Urinary bladder (tissue), 3 donors: ENCODE measurements at regions not wholly inside any gene's neighbourhood (a gene's known extent, or its start where the extent isn't known, plus 50 kb on each side); places are given as distances from the start of the nearest gene placed in this dataset.

ENCODE experiments used
- DNase-seq: peaks from one replicate; pipeline ENCODE4 v3.0.0-alpha.2; 2015; ENCODE audit errors: extremely low spot score
- H3K27ac ChIP-seq: one replicate; pipeline ENCODE4 v1.5.1; 2013; ENCODE audit warnings: low read depth, mild to moderate bottlenecking, moderate library complexity
- H3K36me3 ChIP-seq: one replicate; pipeline ENCODE4 v1.6.1; 2013; ENCODE audit warnings: mild to moderate bottlenecking, moderate library complexity; ENCODE audit not compliant: insufficient read depth
- H3K4me1 ChIP-seq: one replicate; pipeline ENCODE4 v1.6.1; 2013; ENCODE audit warnings: mild to moderate bottlenecking, moderate library complexity; ENCODE audit not compliant: insufficient read depth
- H3K4me3 ChIP-seq: one replicate; pipeline ENCODE4 v1.5.1; 2013; ENCODE audit warnings: low read depth, low read length
- WGBS: extraction: QIAGEN DNeasy Blood & Tissue Kit; methylation state at CpG from one replicate; pipeline ENCODE4 v1.1.7; 2013; 5-methylcytosine and 5-hydroxymethylcytosine counted together
- donor health status: healthy with polysubstance abuse.
- donor health status: healthy.

DNA sequence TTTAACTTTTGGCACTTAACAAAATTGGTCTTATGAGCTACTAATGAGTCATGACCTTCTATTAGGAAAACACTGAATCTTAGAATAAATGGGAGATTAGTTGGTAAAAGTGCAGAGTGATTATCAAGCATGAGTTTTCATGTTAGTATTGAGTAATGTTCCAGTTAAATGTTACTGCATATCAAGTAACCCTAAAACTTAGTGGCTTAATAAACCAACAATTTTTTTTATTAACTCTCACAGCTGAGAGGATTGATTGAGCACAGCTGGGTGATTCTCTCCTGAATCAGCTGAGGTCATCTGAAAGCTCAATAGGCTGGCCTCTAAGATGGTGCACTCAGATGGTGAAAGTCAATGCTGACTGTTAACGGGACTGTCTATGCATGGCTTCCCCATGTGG, 248.6 kb downstream of the BCL11B start:
- WGBS = 46% methylated on average over 1 of the region's 1 CpG
- H3K4me3 ChIP-seq = no peak overlapping the region
- no peak overlapping the region for H3K27ac ChIP-seq

DNA sequence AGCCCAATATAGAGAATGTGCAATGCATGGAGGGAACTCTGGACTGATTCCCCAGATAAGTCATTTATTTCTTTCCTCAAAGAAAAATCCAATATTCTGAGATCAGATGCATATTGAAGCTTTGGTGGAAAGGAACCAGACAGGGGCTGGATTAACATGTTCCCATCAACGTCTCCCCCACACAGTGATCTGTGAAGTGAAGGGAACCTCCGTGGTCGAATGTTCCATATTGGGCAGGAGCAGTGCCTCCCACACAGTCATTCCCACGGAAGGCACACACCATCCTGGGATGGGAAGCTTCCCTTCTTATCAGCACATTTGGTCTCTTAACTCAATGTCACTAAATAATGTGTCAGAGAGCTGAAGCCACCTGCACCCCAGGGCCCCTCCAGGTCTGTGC, 247.1 kb downstream of the BCL11B start:
- WGBS = 62% methylated on average over 4 of the region's 4 CpGs

More for the DNA sequence above, 248.6 kb downstream of the BCL11B start:
- Histone ChIP-seq H3K36me3 (no peaks in the 10 kb centered on the region), H3K4me1 (no peaks in the 10 kb centered on the region)
- DNase-seq = no peak

DNA sequence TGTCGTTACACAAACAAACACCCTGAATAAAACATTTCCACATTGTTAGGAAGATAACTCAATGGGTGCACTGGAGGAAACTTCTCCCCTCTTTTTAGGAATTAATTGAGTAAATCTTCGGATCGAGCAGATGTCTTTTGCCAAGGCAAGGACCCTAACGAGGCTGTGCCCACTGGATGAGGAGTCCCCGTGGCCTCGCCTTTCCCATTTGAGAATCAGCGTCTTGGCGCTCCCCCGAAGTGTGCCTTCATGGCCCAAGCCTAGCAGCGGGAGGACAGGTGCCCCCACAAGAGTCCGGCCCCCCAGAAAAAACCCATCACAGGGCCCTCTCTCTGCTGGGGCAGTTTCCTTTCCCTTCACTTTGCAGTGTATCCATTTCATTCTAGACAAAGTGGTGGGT, 246.6 kb downstream of the BCL11B start:
- Histone ChIP-seq H3K4me3 (no peak overlapping the region), H3K4me1 (no peaks in the 10 kb centered on the region), H3K27ac (no peak overlapping the region), H3K36me3 (no peaks in the 10 kb centered on the region)
- no peak for DNase-seq
- WGBS = 92% methylated on average over 11 of the region's 11 CpGs

More for the DNA sequence above, 247.1 kb downstream of the BCL11B start:
- no peaks in the 10 kb centered on the region for H3K4me1 ChIP-seq
- no peak overlapping the region for H3K4me3 ChIP-seq
- H3K27ac ChIP-seq = no peak overlapping the region
- no peak for DNase-seq
- no peaks in the 10 kb centered on the region for H3K36me3 ChIP-seq

DNA sequence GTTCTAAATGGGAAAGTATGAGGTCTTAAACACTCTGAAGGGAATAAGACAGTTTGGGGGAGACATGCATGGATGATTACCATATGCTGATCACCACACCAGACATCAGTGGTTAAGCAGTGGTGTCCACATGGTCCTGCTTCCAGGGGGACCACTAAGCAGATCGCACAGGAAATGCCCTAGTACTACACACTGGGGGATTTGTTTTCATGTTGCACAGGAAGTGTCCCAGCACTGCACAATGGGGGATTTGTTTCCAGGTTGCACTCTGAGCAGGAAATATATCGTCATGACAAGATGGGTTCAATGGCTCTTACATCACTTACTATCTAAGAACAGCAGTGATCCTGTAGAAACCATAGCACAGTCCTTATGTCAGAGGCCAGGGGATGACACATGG, 245.5 kb downstream of the BCL11B start:
- no peaks in the 10 kb centered on the region for H3K4me1 ChIP-seq
- 43% methylated on average over 2 of the region's 2 CpGs for WGBS
- H3K27ac ChIP-seq = no peak overlapping the region
- no peak for DNase-seq
- H3K4me3 ChIP-seq = no peak overlapping the region
- no peaks in the 10 kb centered on the region for H3K36me3 ChIP-seq

DNA sequence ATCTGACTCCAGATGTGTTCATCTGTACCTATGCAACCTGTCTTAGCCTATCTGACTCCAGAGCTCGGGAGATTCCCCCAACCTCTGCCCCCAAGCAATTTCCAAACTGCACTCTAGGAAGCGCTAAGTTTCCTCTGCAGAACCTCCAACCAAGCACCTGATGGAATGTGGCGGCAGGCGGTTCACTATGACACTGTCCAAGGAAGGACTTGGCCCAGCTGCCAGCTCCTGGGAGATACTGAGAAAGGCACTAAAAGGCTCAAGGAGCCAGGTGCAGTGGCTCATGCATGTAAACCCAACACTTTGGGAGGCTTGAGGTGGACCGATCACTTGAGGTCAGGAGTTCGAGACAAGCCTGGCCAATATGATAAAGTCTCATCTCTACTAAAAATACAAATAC, 244.0 kb downstream of the BCL11B start:
- no peaks in the 10 kb centered on the region for H3K36me3 ChIP-seq
- H3K4me3 ChIP-seq = no peak overlapping the region
- DNase-seq = no peak
- no peaks in the 10 kb centered on the region for H3K4me1 ChIP-seq
- H3K27ac ChIP-seq = no peak overlapping the region
- 91% methylated on average over 6 of the region's 6 CpGs for WGBS

DNA sequence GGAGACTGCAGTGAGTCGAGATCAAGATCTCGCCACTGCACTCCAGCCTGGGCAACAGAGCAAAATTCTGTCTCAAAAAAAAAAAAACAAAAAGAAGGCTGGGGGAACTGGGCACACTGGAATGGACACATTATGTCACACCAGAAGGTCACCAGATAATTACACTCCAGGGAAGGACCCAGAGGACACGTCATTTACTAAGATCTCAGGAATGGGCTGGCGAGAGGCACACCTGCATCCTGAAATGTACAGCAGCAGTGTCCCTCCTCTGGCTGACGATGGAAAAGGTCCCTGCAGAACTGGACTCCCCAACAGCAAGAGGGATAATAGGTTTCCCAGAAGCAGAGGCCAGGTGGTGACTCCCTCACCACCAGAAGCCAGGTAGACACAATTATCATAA, 243.5 kb downstream of the BCL11B start:
- Histone ChIP-seq H3K36me3 (no peaks in the 10 kb centered on the region), H3K27ac (no peak overlapping the region), H3K4me3 (no peak overlapping the region), H3K4me1 (no peaks in the 10 kb centered on the region)
- no peak for DNase-seq
- 90% methylated on average over 5 of the region's 5 CpGs for WGBS

DNA sequence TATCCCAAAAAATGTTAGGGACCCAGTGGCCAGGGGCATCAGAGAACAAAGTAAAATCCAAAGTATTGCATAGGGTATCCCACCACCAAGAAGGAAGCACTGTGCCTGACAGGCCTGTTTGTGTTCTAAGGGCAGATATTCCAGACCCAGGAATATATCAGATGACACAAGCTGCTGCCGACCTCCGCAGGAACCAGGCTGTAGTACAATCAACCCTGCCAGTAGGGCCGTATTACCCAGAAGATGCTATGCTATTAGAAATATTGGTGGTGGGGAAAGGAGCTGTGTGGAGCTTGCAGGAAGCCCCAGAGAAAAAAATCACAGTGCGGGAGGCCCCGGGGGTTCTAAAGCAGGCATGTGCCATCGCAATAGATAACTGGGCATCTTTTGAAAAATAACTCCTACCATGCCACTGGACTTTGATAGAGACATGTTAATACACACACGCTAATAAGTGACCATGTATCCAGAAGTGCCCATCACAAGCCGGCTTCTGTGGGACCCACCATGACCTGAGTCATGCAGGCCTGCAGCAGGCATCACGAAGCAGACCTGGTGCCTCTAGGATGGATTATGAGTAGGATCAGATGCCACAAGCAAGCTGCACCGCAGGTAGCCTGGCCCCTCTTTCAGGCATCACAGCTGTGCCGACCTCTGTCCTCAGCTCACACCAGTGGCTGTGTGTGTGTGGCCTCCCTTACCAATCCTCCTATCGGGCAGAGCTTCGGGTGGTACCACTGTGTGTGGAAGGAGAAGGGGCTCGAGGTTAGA, 242.7 kb downstream of the BCL11B start:
- Histone ChIP-seq H3K4me3 (no peak overlapping the region), H3K36me3 (no peaks in the 10 kb centered on the region), H3K4me1 (no peaks in the 10 kb centered on the region), H3K27ac (no peak overlapping the region)
- WGBS = 70% methylated on average over 14 of the region's 14 CpGs
- DNase-seq = no peak

DNA sequence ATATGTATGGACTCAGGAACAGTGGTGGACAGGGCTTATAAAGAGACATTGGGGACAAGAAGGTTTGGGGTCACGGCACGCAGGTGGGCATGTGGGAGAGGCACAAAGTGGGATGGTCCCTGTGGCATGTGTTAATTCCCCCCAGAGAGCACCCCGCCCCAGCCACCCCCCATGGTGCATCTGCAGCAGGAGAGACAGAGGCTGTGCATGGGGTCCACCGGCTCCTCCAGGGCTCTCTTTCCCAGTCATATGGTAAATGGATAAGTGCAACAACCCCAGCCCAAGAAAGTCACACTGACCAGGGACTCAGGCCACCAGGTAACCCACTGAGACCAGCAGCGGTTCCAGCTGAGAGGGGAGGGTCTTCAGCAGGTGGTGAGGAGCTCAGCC, 242.1 kb downstream of the BCL11B start:
- no peak for DNase-seq
- Histone ChIP-seq H3K4me1 (no peaks in the 10 kb centered on the region), H3K4me3 (no peak overlapping the region), H3K36me3 (no peaks in the 10 kb centered on the region), H3K27ac (no peak overlapping the region)
- 81% methylated on average over 5 of the region's 5 CpGs for whole genome bisulfite sequencing

DNA sequence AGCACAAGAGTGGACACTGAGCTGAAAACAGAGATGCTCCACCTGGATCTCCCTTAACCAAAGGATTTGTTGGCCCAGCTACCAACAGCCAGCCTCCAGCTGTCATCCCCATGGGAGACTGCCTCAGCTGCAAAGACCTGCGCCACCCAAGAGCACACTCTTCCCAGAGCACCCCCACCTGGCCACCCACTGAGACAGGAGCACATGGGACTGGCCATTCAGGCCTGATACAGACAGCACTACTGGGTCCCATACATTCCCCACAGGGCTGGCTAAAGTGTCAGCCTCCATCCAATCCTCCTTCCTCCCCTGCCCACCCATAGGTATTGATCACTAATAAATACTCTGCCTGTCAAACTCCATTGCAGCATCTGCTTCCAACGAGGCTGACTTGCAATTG, 241.5 kb downstream of the BCL11B start:
- no peak overlapping the region for H3K27ac ChIP-seq
- H3K4me1 ChIP-seq = no peaks in the 10 kb centered on the region
- DNase-seq = no peak

DNA sequence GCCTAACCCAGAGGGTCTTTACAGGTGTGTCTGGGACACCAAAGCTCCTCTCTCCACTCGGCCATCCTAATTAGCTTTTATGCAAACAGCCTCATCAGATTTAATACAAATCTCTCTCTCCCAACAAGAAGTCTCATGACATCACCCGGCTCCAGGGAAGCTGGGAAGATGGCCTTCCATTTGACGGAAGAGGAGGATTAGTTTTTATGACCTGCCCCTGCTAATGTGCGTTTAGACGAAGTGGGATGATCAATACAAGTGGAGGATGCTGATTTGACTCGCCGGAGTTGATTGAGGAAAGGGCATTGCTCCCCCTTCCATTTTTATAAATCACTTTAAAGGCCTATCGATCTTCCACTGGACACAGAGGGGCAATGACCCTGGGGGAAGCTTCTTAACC, 239.2 kb downstream of the BCL11B start:
- no peak for DNase-seq
- Histone ChIP-seq H3K4me1 (no peaks in the 10 kb centered on the region), H3K4me3 (no peak overlapping the region), H3K36me3 (no peaks in the 10 kb centered on the region), H3K27ac (no peak overlapping the region)
- WGBS = 71% methylated on average over 8 of the region's 8 CpGs

More for the DNA sequence above, 241.5 kb downstream of the BCL11B start:
- no peak overlapping the region for H3K4me3 ChIP-seq
- H3K36me3 ChIP-seq = no peaks in the 10 kb centered on the region
- 76% methylated on average over 2 of the region's 2 CpGs for WGBS

DNA sequence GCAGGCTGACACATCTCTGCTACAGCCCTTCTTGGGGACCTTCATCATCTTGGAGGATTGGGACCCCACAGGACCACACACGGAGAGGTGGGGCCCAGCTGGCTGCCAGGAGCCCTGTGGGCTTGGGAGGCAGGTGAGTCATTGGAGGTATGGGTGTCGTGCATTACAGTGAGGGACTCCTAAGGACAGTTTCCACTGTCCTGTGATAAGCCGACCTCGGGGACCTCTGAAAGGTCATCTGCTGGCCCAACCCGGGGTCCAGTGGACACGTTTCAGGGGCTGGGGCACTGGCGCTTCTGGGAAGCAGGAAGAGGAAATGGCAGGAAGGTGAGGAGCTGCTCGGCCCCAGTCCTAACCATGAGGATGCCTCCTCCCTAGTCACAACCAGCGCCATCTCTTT, 238.0 kb downstream of the BCL11B start:
- WGBS = 88% methylated on average over 9 of the region's 9 CpGs
- H3K36me3 ChIP-seq = no peaks in the 10 kb centered on the region
- no peak for DNase-seq
- H3K4me3 ChIP-seq = no peak overlapping the region
- no peaks in the 10 kb centered on the region for H3K4me1 ChIP-seq
- no peak overlapping the region for H3K27ac ChIP-seq

DNA sequence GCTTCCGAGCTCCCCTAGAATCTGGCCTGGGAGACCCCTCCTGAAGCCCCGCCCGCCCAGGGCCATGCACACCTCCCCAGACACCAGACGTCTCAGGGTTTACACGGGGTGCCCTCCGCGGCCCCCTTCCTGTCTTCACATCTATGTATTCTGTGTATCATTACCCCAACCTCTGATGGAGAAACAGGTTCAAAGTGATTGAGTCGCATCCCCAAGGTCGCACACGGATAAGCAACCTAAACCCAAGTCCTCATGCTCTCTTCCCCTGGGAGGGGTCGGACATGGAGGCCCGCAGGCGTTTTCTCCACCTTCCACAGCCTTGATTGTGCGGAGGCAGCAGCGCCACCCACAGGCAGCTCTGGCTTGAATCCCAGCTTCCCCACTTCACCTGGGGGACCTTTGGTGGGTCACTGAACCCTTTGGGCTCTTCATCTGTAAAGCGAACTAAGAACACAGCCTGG, 237.3 kb downstream of the BCL11B start:
- Histone ChIP-seq H3K4me3 (no peak overlapping the region), H3K4me1 (no peaks in the 10 kb centered on the region), H3K27ac (no peak overlapping the region), H3K36me3 (no peaks in the 10 kb centered on the region)
- WGBS = 94% methylated on average over 16 of the region's 16 CpGs
- no peak for DNase-seq

DNA sequence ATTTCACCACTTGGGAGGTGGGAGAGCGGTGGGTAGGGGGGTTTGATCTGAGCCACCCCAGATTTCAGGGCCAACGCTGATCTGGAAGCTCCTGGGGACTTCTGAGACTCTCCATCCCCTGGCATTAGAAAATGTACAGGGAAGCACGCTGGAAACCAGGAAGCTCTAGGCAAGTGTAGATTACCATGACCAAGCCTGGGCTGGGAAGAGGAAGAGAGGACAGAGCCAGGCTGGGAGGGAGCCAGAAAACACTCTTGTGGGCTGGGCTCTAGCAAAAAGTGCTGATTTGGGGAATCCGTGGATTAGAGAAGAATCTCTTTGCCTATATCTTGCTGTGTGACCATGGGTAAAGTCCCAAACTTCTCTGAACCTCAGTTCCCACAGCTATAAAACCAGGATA, 236.7 kb downstream of the BCL11B start:
- Histone ChIP-seq H3K36me3 (no peaks in the 10 kb centered on the region), H3K27ac (no peak overlapping the region), H3K4me1 (no peaks in the 10 kb centered on the region), H3K4me3 (no peak overlapping the region)
- WGBS = 59% methylated on average over 4 of the region's 4 CpGs
- DNase-seq = peak; percentile 14

DNA sequence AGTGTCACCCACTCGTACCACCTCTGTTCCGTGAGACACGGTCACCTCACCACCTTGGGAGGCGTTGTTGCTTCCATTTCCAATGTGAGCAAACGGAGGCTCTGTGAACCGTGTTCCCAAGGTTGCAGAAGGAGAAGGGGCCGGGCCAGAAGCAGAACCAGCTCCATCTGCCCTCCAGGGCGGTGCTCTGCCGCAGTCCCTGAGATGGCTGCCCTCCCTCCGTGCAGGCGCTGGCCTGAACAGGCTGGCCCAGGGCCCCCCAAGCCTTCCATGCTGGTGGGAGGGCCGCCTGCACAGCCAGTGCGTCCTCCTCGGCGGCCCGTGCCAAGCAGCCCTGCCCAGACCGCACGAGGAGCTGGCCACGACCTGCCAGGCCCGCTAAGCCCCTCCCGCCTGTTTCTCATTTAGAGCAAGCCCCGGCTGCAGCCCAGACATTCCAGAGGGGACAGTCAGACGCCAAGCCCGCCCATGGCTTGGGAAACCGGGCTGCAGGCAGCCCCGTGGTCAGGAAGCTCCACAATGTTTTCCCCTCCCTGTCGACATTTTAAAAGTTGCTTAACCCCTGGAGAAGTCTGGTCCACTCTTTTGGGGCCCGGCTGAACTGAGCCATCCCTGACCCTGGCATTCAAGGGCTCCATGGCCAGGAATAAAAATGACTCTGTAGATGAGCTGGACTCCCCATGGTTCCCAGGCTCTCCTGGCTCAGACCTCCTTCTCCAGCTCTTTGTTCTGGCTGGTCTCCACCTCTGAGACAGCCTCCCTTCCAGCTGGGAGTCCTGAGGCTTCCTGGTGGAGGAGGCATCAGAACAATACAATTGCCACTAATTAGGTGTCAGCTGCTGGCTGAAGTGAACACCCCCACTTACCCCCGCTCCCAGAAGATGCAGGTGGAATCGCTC, 236.0 kb downstream of the BCL11B start:
- Histone ChIP-seq H3K4me1 (no peaks in the 10 kb centered on the region), H3K27ac (no peak overlapping the region), H3K4me3 (no peak overlapping the region), H3K36me3 (no peaks in the 10 kb centered on the region)
- DNase-seq = peak; percentile 69
- WGBS = 24% methylated on average over 30 of the region's 30 CpGs
